CD4-positive, CD25-positive, alpha-beta regulatory T cell (primary cell): ENCODE measurements at regions not wholly inside any gene's neighbourhood (a gene's known extent, or its start where the extent isn't known, plus 50 kb on each side); places are given as distances from the start of the nearest gene placed in this dataset.

ENCODE experiments used
- ATAC-seq, 2 donors: fragments of 150-1000 bp; cut with Tn5 transposase; one replicate each; pipeline ENCODE4 v1.10.0; 2021; ENCODE audit warnings: low read depth in 2 of 2, moderate number of reproducible peaks in 2 of 2, moderate library complexity in 1 of 2
- DNase-seq, 3 donors: peaks; one replicate each; pipeline versions ENCODE4 v3.0.0 to v3.0.0-alpha.2; 2012 to 2022; ENCODE audit warnings: mixed read lengths in 1 of 3
- H3K27ac ChIP-seq: one replicate; pipeline ENCODE4 v1.7.0; 2013; ENCODE audit warnings: mild to moderate bottlenecking, low read length; ENCODE audit not compliant: insufficient read depth, poor library complexity, severe bottlenecking
- H3K27me3 ChIP-seq: one replicate; pipeline ENCODE4 v1.7.0; 2013; ENCODE audit warnings: low read length; ENCODE audit not compliant: control insufficient read depth, insufficient read depth
- H3K36me3 ChIP-seq: one replicate; pipeline ENCODE4 v1.7.0; 2013; ENCODE audit warnings: mild to moderate bottlenecking, low read length, moderate library complexity; ENCODE audit not compliant: control insufficient read depth, insufficient read depth
- H3K4me1 ChIP-seq: 2 replicates; pipeline ENCODE4 v1.7.0; 2013; ENCODE audit warnings: mild to moderate bottlenecking, low read length; ENCODE audit not compliant: insufficient read depth, control insufficient read depth, poor library complexity, severe bottlenecking
- H3K4me3 ChIP-seq: one replicate; pipeline ENCODE4 v1.7.0; 2013; ENCODE audit warnings: low read depth, mild to moderate bottlenecking, low read length, moderate library complexity
- H3K9me3 ChIP-seq, 2 experiments: 1 replicate in 1 of 2; 2 replicates in 1 of 2; pipeline ENCODE4 v1.7.0; 2013; ENCODE audit warnings: low read length in 2 of 2, mild to moderate bottlenecking in 1 of 2, moderate library complexity in 1 of 2; ENCODE audit not compliant: control insufficient read depth in 2 of 2
- H3K27ac Mint-ChIP-seq, 3 donors: one replicate each; pipeline ENCODE4 v1.8.0; 2020 to 2022; ENCODE audit warnings: mild to moderate bottlenecking in 3 of 3, mixed read lengths in 3 of 3, moderate library complexity in 2 of 3
- H3K27me3 Mint-ChIP-seq: one replicate; pipeline ENCODE4 v1.8.0; 2022; ENCODE audit warnings: mild to moderate bottlenecking, mixed read lengths
- H3K36me3 Mint-ChIP-seq: one replicate; pipeline ENCODE4 v1.8.0; 2020; ENCODE audit warnings: mixed read lengths
- H3K4me1 Mint-ChIP-seq, 4 donors: one replicate each; pipeline ENCODE4 v1.8.0; 2020 to 2022; ENCODE audit warnings: mixed read lengths in 4 of 4, mild to moderate bottlenecking in 1 of 4
- H3K4me3 Mint-ChIP-seq, 4 donors: one replicate each; pipeline ENCODE4 v1.8.0; 2020 to 2022; ENCODE audit warnings: mild to moderate bottlenecking in 4 of 4, mixed read lengths in 4 of 4, moderate library complexity in 3 of 4
- H3K9me3 Mint-ChIP-seq, 7 donors: one replicate each; pipeline ENCODE4 v1.8.0; 2020 to 2022; ENCODE audit warnings: mixed read lengths in 7 of 7, mild to moderate bottlenecking in 3 of 7, moderate library complexity in 2 of 7

DNA sequence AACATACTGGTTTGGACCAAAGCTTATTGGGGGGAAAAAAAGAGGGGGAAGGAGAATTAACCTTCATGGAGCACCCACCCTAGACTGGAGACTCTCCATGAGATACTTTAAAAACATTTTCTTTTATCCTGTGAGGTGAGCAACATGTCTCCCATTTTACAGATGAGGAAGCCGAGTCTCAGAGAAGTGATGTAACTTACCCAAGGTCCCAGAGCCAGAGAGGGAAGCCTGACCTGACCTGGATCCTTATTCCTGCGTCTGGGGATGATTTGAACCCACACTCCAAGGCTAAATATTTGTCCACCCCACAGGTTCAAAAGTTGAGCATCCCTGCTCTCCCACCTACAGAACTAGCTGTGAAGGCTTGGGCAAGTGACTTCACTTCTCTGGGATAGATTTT, 137.9 kb upstream of the JUN start:
- H3K4me3 Mint-ChIP-seq: no peak overlapping the region
- DNase-seq (no peak), ATAC-seq (no peak)
- H3K36me3 Mint-ChIP-seq: no peaks in the 10 kb centered on the region
- Histone ChIP-seq H3K36me3 (no peaks in the 10 kb centered on the region), H3K27ac (no peak overlapping the region), H3K4me1 (peaks cover 15% of the 10 kb centered on the region), H3K4me3 (no peak overlapping the region), H3K9me3 (no peaks in the 10 kb centered on the region), H3K27me3 (peaks cover 2% of the 10 kb centered on the region)
- peak overlapping the region in 1 of 3 donors; percentile 80 for H3K27ac Mint-ChIP-seq
- H3K4me1 Mint-ChIP-seq: peaks cover 9 to 20% (median 12%) of the 10 kb centered on the region in 4 donors
- H3K27me3 Mint-ChIP-seq: peaks cover 7% of the 10 kb centered on the region
- peaks cover 0 to 2% (median 0%) of the 10 kb centered on the region in 7 donors for H3K9me3 Mint-ChIP-seq

- Mint-ChIP-seq H3K27me3 (peaks cover 4% of the 10 kb centered on the region), H3K36me3 (no peaks in the 10 kb centered on the region), H3K9me3 (peaks cover 0 to 1% (median 0%) of the 10 kb centered on the region in 7 donors), H3K27ac (peak overlapping the region in 2 of 3 donors; percentile 75 to 80), H3K4me1 (peaks cover 9 to 21% (median 15%) of the 10 kb centered on the region in 4 donors), H3K4me3 (peak overlapping the region in 2 of 4 donors; percentile 17)
- Histone ChIP-seq H3K36me3 (no peaks in the 10 kb centered on the region), H3K9me3 (no peaks in the 10 kb centered on the region), H3K27me3 (no peaks in the 10 kb centered on the region), H3K4me3 (peak overlapping the region; percentile 10), H3K4me1 (peaks cover 15% of the 10 kb centered on the region), H3K27ac (peak overlapping the region; percentile 28)
- DNase-seq: peak; percentile 9 to 92 (median 60)
- ATAC-seq: peak; percentile 95 to 97
Measured at GRCh38 chr1:58922302-58923089, 138.6 kb upstream of the JUN start.

DNA sequence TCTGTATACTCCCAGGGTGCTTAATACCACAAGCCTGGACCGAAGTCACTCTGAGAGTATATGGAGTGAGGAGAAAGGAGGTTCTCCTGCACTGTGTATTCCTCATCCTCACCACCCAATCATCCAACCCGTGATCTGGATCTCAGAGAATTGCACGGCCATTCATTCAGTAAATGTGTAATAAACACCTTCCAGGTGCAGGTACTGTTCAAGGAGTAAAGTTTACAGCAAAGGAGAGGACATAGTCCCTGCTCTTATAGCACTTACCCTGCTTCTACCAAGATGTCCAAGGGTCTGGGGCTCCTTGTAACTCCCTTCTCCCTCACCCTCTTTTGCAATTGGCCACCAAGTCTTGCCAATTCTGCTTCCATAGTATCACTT, 139.2 kb upstream of the JUN start:
- Histone ChIP-seq H3K27me3 (no peaks in the 10 kb centered on the region), H3K4me3 (no peak overlapping the region), H3K9me3 (no peaks in the 10 kb centered on the region), H3K4me1 (peaks cover 15% of the 10 kb centered on the region), H3K27ac (no peak overlapping the region), H3K36me3 (no peaks in the 10 kb centered on the region)
- Mint-ChIP-seq H3K36me3 (no peaks in the 10 kb centered on the region), H3K4me1 (peaks cover 9 to 22% (median 15%) of the 10 kb centered on the region in 4 donors), H3K27me3 (peaks cover 4% of the 10 kb centered on the region), H3K9me3 (peaks cover 0 to 1% (median 0%) of the 10 kb centered on the region in 7 donors), H3K27ac (peak overlapping the region in 1 of 3 donors; percentile 18), H3K4me3 (no peak overlapping the region)
- DNase-seq: no peak
- no peak for ATAC-seq

- no peak overlapping the region for H3K27ac ChIP-seq
- H3K27me3 ChIP-seq: no peaks in the 10 kb centered on the region
- H3K9me3 ChIP-seq: no peaks in the 10 kb centered on the region
- Mint-ChIP-seq H3K4me1 (peaks cover 9 to 25% (median 16%) of the 10 kb centered on the region in 4 donors), H3K27ac (no peak overlapping the region), H3K9me3 (peaks cover 0 to 1% (median 0%) of the 10 kb centered on the region in 7 donors), H3K27me3 (peaks cover 2% of the 10 kb centered on the region), H3K4me3 (no peak overlapping the region), H3K36me3 (no peaks in the 10 kb centered on the region)
- DNase-seq (no peak), ATAC-seq (no peak)
- no peak overlapping the region for H3K4me3 ChIP-seq
- peaks cover 15% of the 10 kb centered on the region for H3K4me1 ChIP-seq
- H3K36me3 ChIP-seq: no peaks in the 10 kb centered on the region
Measured at GRCh38 chr1:58924016-58924565, 140.2 kb upstream of the JUN start.

DNA sequence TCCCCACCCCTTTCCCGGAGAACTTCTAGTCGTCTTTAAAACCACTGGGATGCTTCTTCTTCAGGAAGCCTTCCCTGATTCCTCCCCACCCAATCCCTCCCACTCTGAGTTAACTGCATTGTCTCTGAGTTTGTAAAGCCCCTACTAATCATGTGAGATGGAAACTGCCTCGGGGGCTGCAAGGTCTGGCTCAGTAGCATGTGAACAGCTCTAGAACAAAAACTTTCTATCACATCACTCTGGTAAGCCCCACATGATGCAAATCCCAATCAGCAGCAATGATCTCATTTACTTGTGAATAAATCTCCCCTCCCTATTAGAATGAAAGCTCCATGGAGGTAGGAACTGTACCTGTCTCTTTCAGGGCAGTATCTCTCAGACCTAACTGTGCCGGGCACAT, 141.0 kb upstream of the JUN start:
- Histone ChIP-seq H3K4me3 (no peak overlapping the region), H3K4me1 (peaks cover 22% of the 10 kb centered on the region), H3K27ac (no peak overlapping the region), H3K9me3 (no peaks in the 10 kb centered on the region), H3K36me3 (no peaks in the 10 kb centered on the region), H3K27me3 (no peaks in the 10 kb centered on the region)
- peaks cover 0 to 1% (median 0%) of the 10 kb centered on the region in 7 donors for H3K9me3 Mint-ChIP-seq
- H3K4me1 Mint-ChIP-seq: peaks cover 14 to 32% (median 20%) of the 10 kb centered on the region in 4 donors
- ATAC-seq: no peak
- no peaks in the 10 kb centered on the region for H3K36me3 Mint-ChIP-seq
- no peak overlapping the region for H3K4me3 Mint-ChIP-seq
- DNase-seq: no peak
- H3K27ac Mint-ChIP-seq: peak overlapping the region in 1 of 3 donors; percentile 14
- no peaks in the 10 kb centered on the region for H3K27me3 Mint-ChIP-seq

GRCh38 chr1:58925247-58925646, 141.4 kb upstream of the JUN start:
- H3K27ac Mint-ChIP-seq: no peak overlapping the region
- no peaks in the 10 kb centered on the region for H3K27me3 ChIP-seq
- peaks cover 14 to 37% (median 23%) of the 10 kb centered on the region in 4 donors for H3K4me1 Mint-ChIP-seq
- no peak for ATAC-seq
- H3K27me3 Mint-ChIP-seq: no peaks in the 10 kb centered on the region
- H3K4me3 ChIP-seq: no peak overlapping the region
- H3K4me1 ChIP-seq: peaks cover 27% of the 10 kb centered on the region
- peaks cover 0 to 1% (median 0%) of the 10 kb centered on the region in 7 donors for H3K9me3 Mint-ChIP-seq
- H3K4me3 Mint-ChIP-seq: no peak overlapping the region
- no peaks in the 10 kb centered on the region for H3K36me3 Mint-ChIP-seq
- H3K9me3 ChIP-seq: no peaks in the 10 kb centered on the region
- H3K36me3 ChIP-seq: no peaks in the 10 kb centered on the region
- no peak overlapping the region for H3K27ac ChIP-seq
- DNase-seq: no peak

GRCh38 chr1:58926152-58926551, 142.3 kb upstream of the JUN start:
- peaks cover 14 to 43% (median 24%) of the 10 kb centered on the region in 4 donors for H3K4me1 Mint-ChIP-seq
- no peak for ATAC-seq
- H3K27ac Mint-ChIP-seq: no peak overlapping the region
- no peaks in the 10 kb centered on the region for H3K9me3 ChIP-seq
- no peaks in the 10 kb centered on the region for H3K36me3 ChIP-seq
- H3K27me3 Mint-ChIP-seq: no peaks in the 10 kb centered on the region
- no peaks in the 10 kb centered on the region for H3K36me3 Mint-ChIP-seq
- no peak overlapping the region for H3K4me3 ChIP-seq
- H3K27me3 ChIP-seq: no peaks in the 10 kb centered on the region
- no peak overlapping the region for H3K4me3 Mint-ChIP-seq
- peaks cover 27% of the 10 kb centered on the region for H3K4me1 ChIP-seq
- no peak for DNase-seq
- peaks cover 0 to 1% (median 0%) of the 10 kb centered on the region in 7 donors for H3K9me3 Mint-ChIP-seq
- H3K27ac ChIP-seq: no peak overlapping the region
